Osteoblast (primary cell): ENCODE measurements at regions not wholly inside any gene's neighbourhood (a gene's known extent, or its start where the extent isn't known, plus 50 kb on each side); places are given as distances from the start of the nearest gene placed in this dataset.

Experiments
- DNase-seq: peaks from one replicate; pipeline ENCODE4 v3.0.0; 2011; ENCODE audit warnings: low spot score, mixed read lengths; ENCODE audit not compliant: insufficient read length; ENCODE audit errors: missing footprints
- H2AFZ ChIP-seq: 2 replicates; pipeline ENCODE4 v1.6.0; 2011; ENCODE audit warnings: mild to moderate bottlenecking, low read length
- H3K27ac ChIP-seq: 2 replicates; pipeline ENCODE4 v1.5.1; 2011; ENCODE audit warnings: mild to moderate bottlenecking, low read depth, low read length, moderate library complexity
- H3K27me3 ChIP-seq: 2 replicates; pipeline ENCODE4 v1.6.0; 2012; ENCODE audit warnings: mild to moderate bottlenecking, control low read depth, inconsistent platforms, low read length, moderate library complexity; ENCODE audit not compliant: insufficient read depth
- H3K36me3 ChIP-seq: 2 replicates; pipeline ENCODE4 v1.5.1; 2011; ENCODE audit warnings: mild to moderate bottlenecking, low read length, control low read depth, moderate library complexity; ENCODE audit not compliant: insufficient read depth
- H3K4me1 ChIP-seq: 2 replicates; pipeline ENCODE4 v1.5.1; 2011; ENCODE audit warnings: mild to moderate bottlenecking, low read length, control low read depth, moderate library complexity; ENCODE audit not compliant: insufficient read depth
- H3K4me2 ChIP-seq: 2 replicates; pipeline ENCODE4 v1.6.0; 2011; ENCODE audit warnings: mild to moderate bottlenecking, low read length; ENCODE audit not compliant: insufficient read depth
- H3K4me3 ChIP-seq: fragments of 200-600 bp; sonication (generic); 3 replicates; pipeline ENCODE4 v1.5.1; 2012; ENCODE audit warnings: mild to moderate bottlenecking, low read length, inconsistent platforms; ENCODE audit not compliant: insufficient read depth
- H3K79me2 ChIP-seq: 2 replicates; pipeline ENCODE4 v1.6.0; 2012; ENCODE audit warnings: mild to moderate bottlenecking, low read length, control low read depth, inconsistent platforms; ENCODE audit not compliant: insufficient read depth
- H3K9me3 ChIP-seq: 2 replicates; pipeline ENCODE4 v1.5.1; 2011; ENCODE audit warnings: low read depth, low read length, control low read depth
- H4K20me1 ChIP-seq: 2 replicates; pipeline ENCODE4 v1.6.0; 2012; ENCODE audit warnings: mild to moderate bottlenecking, low read length, control low read depth; ENCODE audit not compliant: insufficient read depth
- TF ChIP-seq, protein P1 (sequence below): IDR thresholded peaks from 2 replicates; pipeline ENCODE4 v1.5.1; 2011; ENCODE audit warnings: mild to moderate bottlenecking, low read depth, low read length, moderate library complexity; ENCODE audit errors: extremely low read depth

DNA sequence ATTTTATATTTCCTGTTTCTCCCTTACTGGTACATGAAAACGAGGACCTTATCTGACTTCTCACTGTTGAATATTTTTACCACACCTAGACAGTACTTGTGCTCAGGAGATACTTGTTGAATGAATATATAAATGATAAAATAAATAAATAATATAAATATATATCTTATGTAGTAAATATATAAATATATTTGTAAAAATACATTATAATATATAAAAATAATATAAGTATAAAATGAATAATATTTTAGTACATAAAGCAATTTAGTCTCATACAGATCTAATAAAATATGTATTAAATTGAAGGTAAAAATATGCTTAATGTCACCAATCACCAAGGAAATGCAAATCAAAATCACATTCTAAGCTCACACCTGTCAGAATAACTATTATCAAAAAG, 360.6 kb downstream of the EFNA5 start:
- Histone ChIP-seq H4K20me1 (no peaks in the 10 kb centered on the region), H3K79me2 (no peaks in the 10 kb centered on the region), H3K9me3 (no peaks in the 10 kb centered on the region), H3K27me3 (no peaks in the 10 kb centered on the region), H3K27ac (no peak overlapping the region), H3K4me3 (no peak overlapping the region), H3K36me3 (no peaks in the 10 kb centered on the region), H3K4me2 (no peak overlapping the region), H3K4me1 (no peaks in the 10 kb centered on the region), H2AFZ (no peak overlapping the region)
- TF ChIP-seq, protein P1, sequence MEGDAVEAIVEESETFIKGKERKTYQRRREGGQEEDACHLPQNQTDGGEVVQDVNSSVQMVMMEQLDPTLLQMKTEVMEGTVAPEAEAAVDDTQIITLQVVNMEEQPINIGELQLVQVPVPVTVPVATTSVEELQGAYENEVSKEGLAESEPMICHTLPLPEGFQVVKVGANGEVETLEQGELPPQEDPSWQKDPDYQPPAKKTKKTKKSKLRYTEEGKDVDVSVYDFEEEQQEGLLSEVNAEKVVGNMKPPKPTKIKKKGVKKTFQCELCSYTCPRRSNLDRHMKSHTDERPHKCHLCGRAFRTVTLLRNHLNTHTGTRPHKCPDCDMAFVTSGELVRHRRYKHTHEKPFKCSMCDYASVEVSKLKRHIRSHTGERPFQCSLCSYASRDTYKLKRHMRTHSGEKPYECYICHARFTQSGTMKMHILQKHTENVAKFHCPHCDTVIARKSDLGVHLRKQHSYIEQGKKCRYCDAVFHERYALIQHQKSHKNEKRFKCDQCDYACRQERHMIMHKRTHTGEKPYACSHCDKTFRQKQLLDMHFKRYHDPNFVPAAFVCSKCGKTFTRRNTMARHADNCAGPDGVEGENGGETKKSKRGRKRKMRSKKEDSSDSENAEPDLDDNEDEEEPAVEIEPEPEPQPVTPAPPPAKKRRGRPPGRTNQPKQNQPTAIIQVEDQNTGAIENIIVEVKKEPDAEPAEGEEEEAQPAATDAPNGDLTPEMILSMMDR: no peak
- no peak for DNase-seq

DNA sequence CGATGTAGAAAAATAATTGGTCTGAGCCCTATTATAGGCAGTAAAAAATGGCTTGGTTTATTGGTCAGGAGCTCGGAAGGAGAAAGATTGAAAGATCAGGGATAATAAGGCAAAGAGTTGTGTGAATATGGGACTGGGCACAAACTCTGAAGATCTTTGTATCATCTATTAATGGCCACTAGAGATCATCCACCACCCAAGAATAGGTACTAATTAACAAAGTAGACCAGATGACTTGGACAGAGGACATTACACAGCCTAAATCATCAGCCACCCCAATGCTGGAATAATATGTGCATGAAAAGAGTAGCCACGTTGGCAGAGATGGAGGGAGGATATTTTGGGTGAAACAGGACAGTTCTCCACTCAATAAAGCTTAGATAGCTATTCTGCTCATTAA, 364.1 kb downstream of the EFNA5 start:
- H2AFZ ChIP-seq: no peak overlapping the region
- DNase-seq: no peak
- H3K27me3 ChIP-seq: no peaks in the 10 kb centered on the region
- TF ChIP-seq, protein P1: no peak
- H3K27ac ChIP-seq: no peak overlapping the region
- no peaks in the 10 kb centered on the region for H3K79me2 ChIP-seq
- H4K20me1 ChIP-seq: no peaks in the 10 kb centered on the region
- no peak overlapping the region for H3K4me3 ChIP-seq
- H3K36me3 ChIP-seq: no peaks in the 10 kb centered on the region
- no peaks in the 10 kb centered on the region for H3K9me3 ChIP-seq
- no peaks in the 10 kb centered on the region for H3K4me1 ChIP-seq
- H3K4me2 ChIP-seq: no peak overlapping the region

DNA sequence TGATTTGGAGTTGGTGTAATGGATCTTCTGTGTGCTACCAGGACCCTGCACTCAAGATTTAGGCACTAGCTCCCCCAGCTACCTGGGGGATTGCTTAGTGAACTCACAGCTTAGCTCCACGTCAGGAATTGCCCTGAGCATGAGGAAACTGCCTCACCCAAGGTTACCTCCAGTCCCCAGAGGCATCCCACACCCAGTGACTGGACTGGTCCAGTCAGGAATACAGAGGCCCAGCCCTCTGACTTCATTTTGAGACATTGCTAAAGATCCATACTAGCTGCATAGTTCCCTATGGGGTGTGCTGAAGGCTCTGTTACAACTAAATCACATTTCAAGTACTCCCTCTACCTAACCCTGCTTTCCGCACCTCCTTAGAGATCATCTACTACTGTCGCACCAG, 364.7 kb downstream of the EFNA5 start:
- H3K79me2 ChIP-seq: no peaks in the 10 kb centered on the region
- H3K9me3 ChIP-seq: no peaks in the 10 kb centered on the region
- no peaks in the 10 kb centered on the region for H3K27me3 ChIP-seq
- no peak for DNase-seq
- no peak overlapping the region for H3K4me3 ChIP-seq
- TF ChIP-seq, protein P1: no peak
- H4K20me1 ChIP-seq: no peaks in the 10 kb centered on the region
- H3K4me1 ChIP-seq: no peaks in the 10 kb centered on the region
- no peak overlapping the region for H3K27ac ChIP-seq
- no peak overlapping the region for H2AFZ ChIP-seq
- H3K36me3 ChIP-seq: no peaks in the 10 kb centered on the region
- H3K4me2 ChIP-seq: no peak overlapping the region

DNA sequence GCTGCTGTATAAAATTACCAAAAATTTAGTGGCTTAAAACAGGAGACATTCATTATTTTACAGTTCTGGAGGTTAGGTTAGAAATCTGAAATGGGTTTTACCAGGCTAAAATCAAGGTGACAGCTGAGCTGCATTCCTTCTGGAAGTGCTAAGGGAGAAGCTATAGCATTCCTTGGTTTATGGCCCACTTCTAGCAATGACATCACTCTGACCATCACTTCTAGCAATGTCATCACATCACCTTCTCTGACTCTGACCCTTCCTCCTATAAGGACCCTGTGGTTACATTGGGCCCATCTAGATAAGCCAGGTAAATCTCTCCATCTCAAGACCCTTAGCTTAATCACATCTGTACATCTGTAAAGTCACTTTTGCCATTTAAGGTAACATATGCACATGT, 366.1 kb downstream of the EFNA5 start:
- Histone ChIP-seq H3K9me3 (no peaks in the 10 kb centered on the region), H4K20me1 (no peaks in the 10 kb centered on the region), H3K27me3 (no peaks in the 10 kb centered on the region), H3K27ac (no peak overlapping the region), H2AFZ (no peak overlapping the region), H3K4me1 (no peaks in the 10 kb centered on the region), H3K4me2 (no peak overlapping the region), H3K36me3 (no peaks in the 10 kb centered on the region), H3K4me3 (no peak overlapping the region), H3K79me2 (no peaks in the 10 kb centered on the region)
- TF ChIP-seq, protein P1: no peak
- no peak for DNase-seq
